G401 (cell line): ENCODE measurements at regions not wholly inside any gene's neighbourhood (a gene's known extent, or its start where the extent isn't known, plus 50 kb on each side); places are given as distances from the start of the nearest gene placed in this dataset.
"Not testable (repeated sequence)": the region's sequence is repeated elsewhere in the genome, so short reads cannot be mapped to it uniquely, and the experiment has no call there.

Source experiments
- DNase-seq: peaks from one replicate; pipeline ENCODE4 v3.0.0-alpha.2; 2015; ENCODE audit warnings: low spot score
- in situ Hi-C: cut with HindIII; loops from 2 replicates; pipeline ENCODE4 v1.10.0; 2016; ENCODE audit warnings: low sequenced_read_pairs, mixed read lengths

DNA sequence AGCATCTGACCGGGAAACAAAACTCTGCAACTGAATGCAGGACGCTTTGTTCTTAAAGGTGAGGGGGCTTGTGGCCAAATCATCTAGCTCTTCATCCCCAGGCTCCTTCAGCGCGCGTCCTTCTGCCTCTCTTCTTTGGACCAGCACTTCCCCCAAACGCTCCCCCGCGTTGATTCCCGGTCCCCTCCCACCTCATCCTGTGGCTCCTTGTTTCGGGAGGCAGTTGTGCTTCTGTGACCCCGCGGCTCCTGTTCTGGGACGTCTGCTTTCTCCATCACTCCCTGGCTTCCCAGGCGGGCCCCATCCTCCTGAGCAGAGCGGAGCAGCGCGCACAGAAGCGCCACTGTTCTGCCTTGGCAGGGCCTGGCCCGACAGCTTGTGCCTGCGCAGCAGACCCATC lies 109.7 kb upstream of the ZNG1E start:
- DNase-seq = not testable (repeated sequence)

DNA sequence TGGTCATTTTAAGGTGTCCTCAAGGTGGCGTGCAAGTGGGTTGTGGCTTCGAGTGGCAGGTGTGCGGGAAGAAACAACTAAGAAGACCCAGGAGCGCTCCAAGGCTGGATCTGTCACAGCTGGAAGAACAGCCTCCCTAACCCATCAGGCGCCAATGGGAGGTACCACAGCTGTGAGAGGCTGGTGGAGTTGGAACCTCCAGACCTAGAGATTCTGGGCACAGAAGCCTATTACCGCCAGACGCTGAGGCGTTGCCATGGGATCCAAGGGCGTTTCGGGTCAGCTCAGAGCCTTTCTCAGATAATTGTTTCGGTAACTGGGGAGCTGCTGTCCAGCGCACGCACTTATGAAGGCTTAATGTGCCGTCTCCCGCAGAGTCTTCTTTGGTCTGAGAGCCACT lies 156.7 kb upstream of the ZNG1E start:
- in situ Hi-C loops, DNase-seq: not testable (repeated sequence)

More for the DNA sequence above, 109.7 kb upstream of the ZNG1E start:
- in situ Hi-C loops = not testable (repeated sequence)

GRCh38 chr9:65514465-65514864 lies 161.3 kb upstream of the ZNG1E start:
- in situ Hi-C loops, DNase-seq: not testable (repeated sequence)

GRCh38 chr9:65507897-65508296 lies 167.8 kb upstream of the ZNG1E start:
- DNase-seq, in situ Hi-C loops: not testable (repeated sequence)

DNA sequence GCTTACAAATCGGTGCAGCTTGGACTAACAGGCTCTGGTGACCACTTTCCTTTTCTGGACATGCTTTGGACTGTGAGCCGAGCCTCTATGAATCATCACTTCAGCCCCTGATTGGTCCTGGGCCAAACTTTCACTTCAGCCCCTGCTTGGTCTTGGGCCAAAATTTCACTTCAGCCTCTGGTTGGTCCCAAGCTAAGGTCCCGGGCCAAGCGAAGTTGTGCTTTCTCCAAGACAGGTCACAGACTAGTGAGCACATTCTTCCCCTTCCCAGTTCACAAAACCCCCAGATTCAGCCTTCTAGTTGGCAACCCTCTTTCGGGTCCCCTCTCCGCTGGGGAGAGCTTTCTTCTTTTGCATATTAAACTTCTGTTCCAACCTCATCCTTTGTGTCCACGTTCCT lies 171.0 kb upstream of the ZNG1E start:
- in situ Hi-C loops = not testable (repeated sequence)

DNA sequence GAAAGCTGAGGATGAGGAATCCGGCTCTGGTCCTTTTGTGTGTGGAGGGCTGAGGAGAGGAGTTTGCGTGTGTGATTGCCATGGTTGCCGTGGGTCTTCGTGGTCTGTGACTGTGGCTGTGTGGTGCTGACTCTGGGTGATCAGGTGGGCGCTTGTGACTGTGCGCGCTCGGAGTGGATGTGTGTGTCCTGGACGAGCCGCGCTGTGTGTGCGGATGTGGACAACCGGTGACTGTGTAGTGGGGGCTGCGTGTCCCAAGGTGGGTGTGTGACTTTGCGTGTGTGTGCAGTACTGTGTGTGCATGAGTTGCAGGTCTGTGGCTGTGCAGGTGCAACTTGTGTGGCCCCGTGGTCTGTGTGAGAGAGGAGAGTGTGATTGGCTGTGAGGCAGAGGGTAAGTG lies 172.0 kb upstream of the ZNG1E start:
- in situ Hi-C loops, DNase-seq: not testable (repeated sequence)

More for the DNA sequence above, 171.0 kb upstream of the ZNG1E start:
- not testable (repeated sequence) for DNase-seq

DNA sequence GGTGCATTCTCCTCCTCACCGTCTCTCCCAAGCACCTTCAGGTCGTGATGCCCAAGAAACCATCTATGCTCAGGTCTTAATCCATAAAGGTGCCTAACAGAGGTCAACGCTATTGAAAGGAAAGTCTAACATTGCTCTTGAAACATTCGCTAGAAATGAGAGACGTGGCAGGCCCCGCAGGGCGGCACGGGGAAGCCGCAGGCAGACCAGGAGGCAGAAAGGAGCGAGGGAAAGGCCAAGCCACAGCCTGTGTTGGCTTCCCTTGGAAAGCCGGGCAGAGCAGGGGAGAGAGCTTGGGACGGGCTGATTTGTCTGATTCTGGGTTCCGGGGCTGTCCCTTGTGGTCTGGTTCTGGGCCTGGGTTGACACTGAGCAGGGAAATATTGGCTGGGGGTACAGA lies 192.8 kb upstream of the ZNG1E start:
- DNase-seq, in situ Hi-C loops: not testable (repeated sequence)

DNA sequence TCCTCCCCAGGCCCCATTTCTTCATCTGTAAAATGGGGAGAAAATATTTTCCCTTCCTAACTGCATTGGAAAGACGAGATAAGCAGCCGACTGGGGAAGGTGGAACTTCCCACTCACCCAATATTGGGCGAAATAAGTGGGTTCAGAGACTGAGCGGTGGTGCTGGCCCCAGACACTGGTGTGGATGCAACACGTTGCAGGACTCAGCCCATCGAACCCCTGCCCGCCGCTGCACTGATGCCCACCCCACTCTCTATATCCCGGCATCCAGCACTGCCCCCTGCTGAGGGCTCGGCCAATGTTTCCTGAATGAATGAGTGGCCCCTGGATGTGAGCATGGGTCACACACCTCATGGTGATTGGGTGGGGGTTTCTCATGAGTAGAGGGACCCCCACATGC lies 194.4 kb upstream of the ZNG1E start:
- in situ Hi-C loops, DNase-seq: not testable (repeated sequence)

GRCh38 chr9:65474891-65475290 lies 189.9 kb upstream of the FOXD4L5 start:
- in situ Hi-C loops, DNase-seq: not testable (repeated sequence)

GRCh38 chr9:65473059-65473822 lies 188.2 kb upstream of the FOXD4L5 start:
- in situ Hi-C loops, DNase-seq: not testable (repeated sequence)

GRCh38 chr9:65471106-65471505 lies 186.1 kb upstream of the FOXD4L5 start:
- DNase-seq, in situ Hi-C loops: not testable (repeated sequence)

DNA sequence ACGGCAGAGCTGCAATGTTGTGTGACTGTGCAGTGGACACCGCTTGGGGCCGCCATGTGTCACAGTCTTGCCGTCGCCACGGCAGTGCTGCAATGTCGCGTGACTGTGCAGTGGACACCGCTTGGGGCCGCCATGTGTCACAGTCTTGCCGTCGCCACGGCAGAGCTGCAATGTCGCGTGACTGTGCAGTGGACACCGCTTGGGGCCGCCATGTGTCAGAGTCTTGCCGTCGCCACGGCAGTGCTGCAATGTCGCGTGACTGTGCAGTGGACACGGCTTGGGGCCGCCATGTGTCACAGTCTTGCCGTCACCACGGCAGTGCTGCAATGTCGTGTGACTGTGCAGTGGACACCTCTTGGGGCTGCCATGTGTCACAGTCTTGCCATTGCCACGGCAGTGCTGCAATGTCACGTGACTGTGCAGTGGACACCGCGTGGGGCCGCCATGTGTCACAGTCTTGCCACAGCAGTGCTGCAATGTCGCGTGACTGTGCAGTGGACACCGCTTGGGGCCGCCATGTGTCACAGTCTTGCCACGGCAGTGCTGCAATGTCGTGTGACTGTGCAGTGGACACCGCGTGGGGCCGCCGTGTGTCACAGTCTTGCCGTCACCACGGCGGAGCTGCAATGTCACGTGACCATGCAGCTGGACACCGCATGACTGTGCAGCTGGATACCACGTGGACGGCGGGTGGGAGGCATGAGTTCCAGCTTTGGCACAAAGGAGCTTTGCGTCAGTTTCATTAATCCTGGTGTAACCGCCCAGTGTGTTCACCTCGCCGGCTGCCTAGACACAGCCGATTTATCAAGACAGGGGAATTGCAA lies 182.1 kb upstream of the FOXD4L5 start:
- in situ Hi-C loops, DNase-seq: not testable (repeated sequence)

DNA sequence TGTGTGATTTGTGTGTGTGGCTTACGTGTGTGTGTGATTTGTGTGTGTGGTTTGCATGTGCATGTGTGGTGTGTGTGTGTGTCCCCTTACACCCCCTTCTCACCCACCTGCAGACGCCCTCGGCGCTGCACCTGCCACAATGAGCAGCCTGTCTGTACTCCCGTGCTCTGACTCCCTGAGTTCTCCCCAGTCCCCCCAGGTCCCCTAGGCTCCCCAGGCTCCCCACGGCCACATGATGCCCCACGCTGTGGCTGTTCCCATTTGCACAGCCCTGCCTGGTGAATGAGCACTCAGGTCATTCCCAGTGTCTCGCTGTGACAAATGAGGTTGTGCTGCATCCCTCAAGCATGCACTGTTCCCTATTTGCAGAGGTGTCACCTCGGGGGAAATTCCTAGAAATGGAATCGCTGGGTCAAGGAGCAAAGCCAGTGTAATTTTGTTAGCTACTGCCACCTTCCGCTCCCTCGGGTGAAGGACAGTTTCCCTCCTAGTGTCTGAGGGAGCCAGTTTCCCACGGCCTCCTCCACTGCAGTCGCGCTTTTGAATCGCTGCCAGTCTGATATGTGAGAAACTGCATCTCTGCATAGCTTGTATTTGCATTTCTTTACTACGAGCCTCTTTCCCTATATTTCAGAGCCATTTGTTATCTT lies 180.4 kb upstream of the FOXD4L5 start:
- in situ Hi-C loops = not testable (repeated sequence)

GRCh38 chr9:65462476-65462875 lies 177.5 kb upstream of the FOXD4L5 start:
- in situ Hi-C loops, DNase-seq: not testable (repeated sequence)

More for the DNA sequence above, 180.4 kb upstream of the FOXD4L5 start:
- not testable (repeated sequence) for DNase-seq

GRCh38 chr9:65459756-65460320 lies 174.8 kb upstream of the FOXD4L5 start:
- in situ Hi-C loops = no loop called here
- no peak for DNase-seq

DNA sequence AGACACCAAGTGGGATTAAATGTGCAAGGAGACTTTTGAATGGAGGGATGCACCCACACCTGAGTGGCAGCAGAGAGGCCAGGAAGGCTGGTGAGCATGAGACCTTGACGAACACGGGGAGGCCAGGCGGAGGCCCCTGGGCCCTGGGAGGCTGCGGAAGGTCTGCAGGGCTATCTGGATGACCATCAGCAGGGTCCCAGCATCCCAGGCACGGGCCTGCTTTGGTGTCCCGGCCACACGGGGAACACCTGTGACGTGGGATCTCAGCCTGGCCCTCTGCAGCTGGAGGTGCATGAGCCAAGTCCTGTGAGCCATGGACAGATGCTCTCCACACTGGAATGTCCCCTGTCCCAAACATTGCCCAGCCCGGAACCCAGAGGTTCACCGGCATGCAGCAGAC lies 174.0 kb upstream of the FOXD4L5 start:
- in situ Hi-C loops = no loop called here
- DNase-seq = no peak

- in situ Hi-C loops = no loop called here
- no peak for DNase-seq
Measured at GRCh38 chr9:65458465-65458864, 173.5 kb upstream of the FOXD4L5 start.

GRCh38 chr9:65456991-65457390 lies 172.0 kb upstream of the FOXD4L5 start:
- peak; percentile 14 for DNase-seq
- in situ Hi-C loops = not testable (repeated sequence)
